BE2C (cell line): ENCODE measurements at regions not wholly inside any gene's neighbourhood (a gene's known extent, or its start where the extent isn't known, plus 50 kb on each side); places are given as distances from the start of the nearest gene placed in this dataset.

Source experiments
- DNase-seq: peaks from one replicate; pipeline ENCODE4 v3.0.0-alpha.2; 2020
- H3K27me3 ChIP-seq: fragments of 250-450 bp; sonication (Bioruptor Pico); 2 replicates; pipeline ENCODE4 v1.5.1; 2020; ENCODE audit warnings: mild to moderate bottlenecking
- H3K36me3 ChIP-seq: fragments of 250-450 bp; sonication (Bioruptor Pico); 2 replicates; pipeline ENCODE4 v1.5.1; 2020; ENCODE audit warnings: mild to moderate bottlenecking
- H3K4me1 ChIP-seq: fragments of 250-450 bp; sonication (Bioruptor Pico); 2 replicates; pipeline ENCODE4 v1.5.1; 2020
- H3K4me3 ChIP-seq: 2 replicates; pipeline ENCODE4 v1.5.1; 2011; ENCODE audit warnings: low read depth, low read length
- H3K9me3 ChIP-seq: fragments of 250-450 bp; sonication (Bioruptor Pico); 2 replicates; pipeline ENCODE4 v1.5.1; 2020
- TF ChIP-seq, protein P1 (sequence below): IDR thresholded peaks from 2 replicates; pipeline ENCODE4 v1.5.1; 2012; ENCODE audit warnings: mild to moderate bottlenecking, low read depth, low read length

DNA sequence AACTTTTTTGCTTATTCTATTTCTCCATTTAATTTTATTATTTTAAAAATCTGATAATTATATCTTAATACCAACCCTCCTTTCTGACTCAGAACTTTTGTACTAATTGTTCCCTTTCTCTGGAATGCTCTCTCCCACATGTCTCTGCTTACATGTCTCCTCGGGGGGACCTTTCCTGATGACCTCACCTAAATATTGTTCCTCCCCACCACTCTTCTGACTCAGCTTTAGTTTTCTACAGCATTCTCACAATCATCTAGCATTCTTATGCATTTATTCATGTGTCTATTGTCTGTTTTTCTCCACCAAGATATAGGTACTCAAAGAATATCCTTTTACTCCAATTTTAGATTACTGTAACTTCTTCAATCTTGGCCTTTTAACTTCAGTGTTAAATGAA lies 128.7 kb downstream of the MSL3 start:
- H3K27me3 ChIP-seq: no peaks in the 10 kb centered on the region
- no peak for DNase-seq

DNA sequence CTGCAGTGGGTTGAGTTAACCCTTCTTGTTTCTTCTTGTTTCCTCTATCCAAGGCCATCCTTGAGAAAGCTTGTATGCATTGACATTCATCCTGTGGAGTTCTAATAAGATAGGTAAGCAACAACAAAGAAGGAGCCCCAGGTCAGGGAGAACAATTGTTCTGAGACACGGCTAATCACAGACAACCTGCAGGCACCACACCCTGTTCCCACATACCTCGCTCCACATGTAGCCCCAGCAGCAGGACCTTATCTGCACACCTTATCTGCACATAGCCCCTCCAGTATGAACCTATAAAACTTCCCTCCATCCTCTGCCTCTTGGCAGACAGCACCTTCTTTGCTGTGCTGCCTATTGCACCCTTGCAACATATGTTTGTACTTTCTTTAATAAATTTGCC lies 129.1 kb downstream of the MSL3 start:
- DNase-seq: no peak
- Histone ChIP-seq H3K4me3 (no peak overlapping the region), H3K27me3 (no peaks in the 10 kb centered on the region), H3K4me1 (no peaks in the 10 kb centered on the region), H3K36me3 (no peaks in the 10 kb centered on the region), H3K9me3 (no peaks in the 10 kb centered on the region)
- TF ChIP-seq, protein P1, sequence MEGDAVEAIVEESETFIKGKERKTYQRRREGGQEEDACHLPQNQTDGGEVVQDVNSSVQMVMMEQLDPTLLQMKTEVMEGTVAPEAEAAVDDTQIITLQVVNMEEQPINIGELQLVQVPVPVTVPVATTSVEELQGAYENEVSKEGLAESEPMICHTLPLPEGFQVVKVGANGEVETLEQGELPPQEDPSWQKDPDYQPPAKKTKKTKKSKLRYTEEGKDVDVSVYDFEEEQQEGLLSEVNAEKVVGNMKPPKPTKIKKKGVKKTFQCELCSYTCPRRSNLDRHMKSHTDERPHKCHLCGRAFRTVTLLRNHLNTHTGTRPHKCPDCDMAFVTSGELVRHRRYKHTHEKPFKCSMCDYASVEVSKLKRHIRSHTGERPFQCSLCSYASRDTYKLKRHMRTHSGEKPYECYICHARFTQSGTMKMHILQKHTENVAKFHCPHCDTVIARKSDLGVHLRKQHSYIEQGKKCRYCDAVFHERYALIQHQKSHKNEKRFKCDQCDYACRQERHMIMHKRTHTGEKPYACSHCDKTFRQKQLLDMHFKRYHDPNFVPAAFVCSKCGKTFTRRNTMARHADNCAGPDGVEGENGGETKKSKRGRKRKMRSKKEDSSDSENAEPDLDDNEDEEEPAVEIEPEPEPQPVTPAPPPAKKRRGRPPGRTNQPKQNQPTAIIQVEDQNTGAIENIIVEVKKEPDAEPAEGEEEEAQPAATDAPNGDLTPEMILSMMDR: no peak

More for the DNA sequence above, 128.7 kb downstream of the MSL3 start:
- no peaks in the 10 kb centered on the region for H3K36me3 ChIP-seq
- TF ChIP-seq, protein P1: no peak
- no peak overlapping the region for H3K4me3 ChIP-seq
- H3K4me1 ChIP-seq: no peaks in the 10 kb centered on the region
- H3K9me3 ChIP-seq: no peaks in the 10 kb centered on the region

DNA sequence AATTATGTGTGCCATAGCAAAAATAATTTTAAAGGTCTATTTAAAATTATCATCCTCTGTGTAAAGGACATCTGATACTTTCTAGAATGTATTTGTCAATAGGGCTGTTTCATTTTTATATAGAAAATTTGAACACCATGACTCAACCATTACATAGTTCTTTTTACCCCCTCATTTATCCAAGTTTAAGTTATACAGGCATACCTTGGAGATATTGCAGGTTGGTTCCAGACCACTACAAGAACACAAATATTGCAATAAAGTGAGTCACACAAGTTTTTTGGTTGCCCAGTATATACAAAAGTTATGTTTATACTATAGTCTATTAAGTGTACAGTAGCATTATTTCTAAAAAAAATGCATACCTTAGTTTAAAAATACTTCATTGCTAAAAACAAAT lies 130.4 kb downstream of the MSL3 start:
- no peaks in the 10 kb centered on the region for H3K36me3 ChIP-seq
- DNase-seq: no peak
- no peaks in the 10 kb centered on the region for H3K27me3 ChIP-seq
- TF ChIP-seq, protein P1: no peak
- no peak overlapping the region for H3K4me3 ChIP-seq
- no peaks in the 10 kb centered on the region for H3K4me1 ChIP-seq
- H3K9me3 ChIP-seq: no peaks in the 10 kb centered on the region

DNA sequence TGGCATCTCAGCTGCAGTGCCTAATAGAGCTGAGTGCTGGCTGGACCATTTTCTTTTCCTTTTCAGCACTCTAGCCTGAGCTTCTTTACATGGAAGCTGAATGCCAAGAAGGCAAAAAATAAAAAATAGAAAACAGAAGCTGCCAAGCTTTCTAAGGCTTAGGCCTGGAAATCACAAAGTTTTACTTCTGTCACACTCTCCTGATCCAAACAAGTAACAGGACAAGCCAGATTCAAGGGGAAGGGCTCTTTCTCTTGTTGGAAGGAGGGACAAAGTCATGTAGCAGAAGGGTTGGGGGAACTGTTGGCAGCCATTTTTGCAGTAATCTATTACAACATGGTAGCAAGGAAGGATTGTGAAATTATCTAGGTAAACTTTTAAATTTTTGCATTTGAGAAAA lies 131.8 kb downstream of the MSL3 start:
- H3K4me3 ChIP-seq: no peak overlapping the region
- H3K9me3 ChIP-seq: no peaks in the 10 kb centered on the region
- TF ChIP-seq, protein P1: no peak
- no peaks in the 10 kb centered on the region for H3K36me3 ChIP-seq
- no peaks in the 10 kb centered on the region for H3K27me3 ChIP-seq
- no peak for DNase-seq
- no peaks in the 10 kb centered on the region for H3K4me1 ChIP-seq

DNA sequence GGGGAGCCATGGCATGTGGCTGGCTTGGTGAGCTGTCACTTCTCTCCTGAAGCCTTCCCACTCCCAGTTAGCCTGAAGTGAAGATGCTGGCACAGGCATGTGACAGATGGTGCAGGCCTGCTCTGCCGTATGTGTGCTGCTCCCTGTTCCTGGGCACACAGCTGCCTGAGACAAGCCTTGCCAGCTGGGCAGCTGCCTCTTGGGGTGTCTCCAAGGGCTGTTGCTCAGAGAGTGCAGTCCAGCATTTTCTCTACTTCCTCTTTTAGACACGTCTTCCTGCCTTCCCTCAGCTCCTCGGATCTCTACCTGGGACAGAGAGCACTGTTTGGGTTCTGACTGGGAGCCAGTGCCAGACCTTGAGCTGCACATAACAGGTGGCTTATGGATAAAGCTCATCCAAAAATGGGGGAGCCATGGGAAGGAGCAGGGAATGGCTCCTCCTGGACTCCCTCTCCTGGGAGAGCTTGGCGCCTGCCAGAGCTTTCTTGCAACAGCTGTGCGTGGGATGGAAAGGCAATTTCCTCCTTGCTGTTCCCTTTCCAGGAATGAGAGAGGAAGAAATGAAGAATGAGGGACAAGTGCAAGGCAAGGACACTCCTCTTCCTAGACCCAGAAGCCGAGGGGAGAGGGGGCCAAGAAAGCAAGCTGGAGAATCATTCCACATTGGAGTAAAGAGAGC lies 132.9 kb downstream of the MSL3 start:
- no peaks in the 10 kb centered on the region for H3K9me3 ChIP-seq
- DNase-seq: no peak
- H3K36me3 ChIP-seq: no peaks in the 10 kb centered on the region
- no peaks in the 10 kb centered on the region for H3K4me1 ChIP-seq
- TF ChIP-seq, protein P1: no peak
- no peaks in the 10 kb centered on the region for H3K27me3 ChIP-seq
- no peak overlapping the region for H3K4me3 ChIP-seq

DNA sequence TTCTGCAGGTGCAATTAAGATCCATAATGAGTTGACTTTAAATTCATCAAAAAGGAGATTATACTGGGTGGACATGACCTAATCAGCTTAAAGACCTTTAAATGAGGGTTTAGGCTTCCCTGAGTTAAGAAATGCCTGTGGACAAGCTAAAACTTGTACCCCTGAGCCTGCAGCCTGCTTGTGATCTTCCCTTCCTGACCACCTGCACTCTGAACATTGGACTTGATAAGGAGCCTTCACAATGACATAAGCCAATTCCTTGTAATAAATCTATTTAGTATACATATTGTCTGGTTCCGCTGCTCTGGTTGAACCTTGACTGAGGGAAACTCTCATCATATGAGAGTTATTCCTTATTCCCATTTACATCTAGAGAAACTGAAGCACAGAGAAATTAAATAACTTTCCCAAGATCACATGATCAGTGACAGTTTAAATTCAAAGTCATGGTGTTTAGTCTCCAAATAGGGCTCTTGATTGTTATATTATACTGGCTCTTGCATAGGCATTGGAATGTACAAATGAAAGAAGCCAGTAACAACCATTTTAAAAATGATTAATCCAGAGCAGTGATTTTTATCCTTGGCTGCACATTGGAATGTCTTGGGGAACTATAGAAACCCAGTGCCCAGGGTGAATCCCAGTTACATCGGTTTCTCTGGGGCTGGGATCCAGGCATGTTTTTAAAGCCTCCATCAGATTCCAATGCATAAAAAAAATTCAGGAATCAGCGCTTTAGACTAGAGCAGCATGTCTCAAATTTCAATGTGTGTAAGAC lies 136.1 kb downstream of the MSL3 start:
- Histone ChIP-seq H3K4me3 (no peak overlapping the region), H3K4me1 (no peaks in the 10 kb centered on the region), H3K9me3 (no peaks in the 10 kb centered on the region), H3K36me3 (no peaks in the 10 kb centered on the region), H3K27me3 (no peaks in the 10 kb centered on the region)
- TF ChIP-seq, protein P1: no peak
- no peak for DNase-seq
